HG02678 (cell line): ENCODE measurements at regions not wholly inside any gene's neighbourhood (a gene's known extent, or its start where the extent isn't known, plus 50 kb on each side); places are given as distances from the start of the nearest gene placed in this dataset.
"Not testable (repeated sequence)": the region's sequence is repeated elsewhere in the genome, so short reads cannot be mapped to it uniquely, and the experiment has no call there.

Experiments
- ATAC-seq: cut with Tn5 transposase; IDR thresholded peaks from one replicate; pipeline ENCODE4 v1.9.1; 2021; ENCODE audit warnings: mild to moderate bottlenecking, moderate library complexity; ENCODE audit not compliant: unreplicated experiment

- no peak for ATAC-seq
Measured at GRCh38 chr2:88857274-88857741, 165.8 kb downstream of the RPIA start.

- ATAC-seq = peak; percentile 30
Measured at GRCh38 chr2:88857951-88858411, 166.5 kb downstream of the RPIA start.

- ATAC-seq = no peak
Measured at GRCh38 chr2:88859461-88859860, 168.0 kb downstream of the RPIA start.

GRCh38 chr2:88860421-88861075 is 169.1 kb downstream of the RPIA start:
- no peak for ATAC-seq

GRCh38 chr2:88865801-88866371 is 174.4 kb downstream of the RPIA start:
- ATAC-seq = no peak

GRCh38 chr2:88866756-88867155 is 175.3 kb downstream of the RPIA start:
- no peak for ATAC-seq

- ATAC-seq = no peak
Measured at GRCh38 chr2:88868861-88869260, 177.4 kb downstream of the RPIA start.

- ATAC-seq = no peak
Measured at GRCh38 chr2:88870267-88870839, 178.9 kb downstream of the RPIA start.

GRCh38 chr2:88871336-88871735 is 179.9 kb downstream of the RPIA start:
- no peak for ATAC-seq

GRCh38 chr2:88873620-88874019 is 182.1 kb downstream of the RPIA start:
- ATAC-seq = no peak

- no peak for ATAC-seq
Measured at GRCh38 chr2:88874063-88874657, 182.7 kb downstream of the RPIA start.

- ATAC-seq = no peak
Measured at GRCh38 chr2:88875736-88876135, 184.3 kb downstream of the RPIA start.

- no peak for ATAC-seq
Measured at GRCh38 chr2:88880441-88880953, 189.0 kb downstream of the RPIA start.

- no peak for ATAC-seq
Measured at GRCh38 chr2:88885275-88885674, 193.8 kb downstream of the RPIA start.

- ATAC-seq = no peak
Measured at GRCh38 chr2:88885679-88886416, 194.4 kb downstream of the RPIA start.

- ATAC-seq = not testable (repeated sequence)
Measured at GRCh38 chr2:88887466-88887865, 196.0 kb downstream of the RPIA start.

GRCh38 chr2:88892207-88892606 is 200.7 kb downstream of the RPIA start:
- no peak for ATAC-seq

- no peak for ATAC-seq
Measured at GRCh38 chr2:88892788-88893187, 201.3 kb downstream of the RPIA start.

GRCh38 chr2:88896971-88897370 is 205.5 kb downstream of the RPIA start:
- no peak for ATAC-seq

- no peak for ATAC-seq
Measured at GRCh38 chr2:88897715-88898114, 206.2 kb downstream of the RPIA start.

GRCh38 chr2:88903749-88904353 is 212.4 kb downstream of the RPIA start:
- no peak for ATAC-seq
